ENCODE measurements at regions not wholly inside any gene's neighbourhood (a gene's known extent, or its start where the extent isn't known, plus 50 kb on each side); places are given as distances from the start of the nearest gene placed in this dataset.

- Histone ChIP-seq H3K27me3 (no peaks in the 10 kb centered on the region), H3K4me3 (ENCODE audit: low read depth in 1 of 2, low read length in 1 of 2) (no peak overlapping the region), H3K4me1 (ENCODE audit: control insufficient read depth in 1 of 2, insufficient read depth in 1 of 2, low read depth in 1 of 2, low read length in 1 of 2) (no peaks in the 10 kb centered on the region), H3K9me3 (no peaks in the 10 kb centered on the region), H3K36me3 (no peaks in the 10 kb centered on the region), H3K27ac (no peak overlapping the region)
- no peak for TF ChIP-seq CTCF (IDR thresholded peaks at IDR 0.05)
These were observed 179.9 kb upstream of the HS6ST1 start for GRCh38 chr2:128498589-128498988.

- no peak for TF ChIP-seq CTCF (IDR thresholded peaks at IDR 0.05)
- Histone ChIP-seq H3K27ac (no peak overlapping the region), H3K4me3 (ENCODE audit: low read depth in 1 of 2, low read length in 1 of 2) (no peak overlapping the region), H3K36me3 (no peaks in the 10 kb centered on the region), H3K9me3 (no peaks in the 10 kb centered on the region), H3K4me1 (ENCODE audit: control insufficient read depth in 1 of 2, insufficient read depth in 1 of 2, low read depth in 1 of 2, low read length in 1 of 2) (no peaks in the 10 kb centered on the region), H3K27me3 (no peaks in the 10 kb centered on the region)
These were observed 180.9 kb upstream of the HS6ST1 start for GRCh38 chr2:128499367-128500137.

- no peak overlapping the region for H3K4me3 ChIP-seq (ENCODE audit: low read depth in 1 of 2, low read length in 1 of 2)
- TF ChIP-seq CTCF (IDR thresholded peaks at IDR 0.05), result no peak
- no peaks in the 10 kb centered on the region for H3K27me3 ChIP-seq
- no peaks in the 10 kb centered on the region for H3K9me3 ChIP-seq
- H3K36me3 ChIP-seq, result no peaks in the 10 kb centered on the region
- no peak overlapping the region for H3K27ac ChIP-seq
- no peaks in the 10 kb centered on the region for H3K4me1 ChIP-seq (ENCODE audit: control insufficient read depth in 1 of 2, insufficient read depth in 1 of 2, low read depth in 1 of 2, low read length in 1 of 2)
These were observed 181.6 kb upstream of the HS6ST1 start for GRCh38 chr2:128500138-128500800.

GRCh38 chr2:128501006-128501690 is 182.5 kb upstream of the HS6ST1 start:
- H3K4me1 ChIP-seq (ENCODE audit: control insufficient read depth in 1 of 2, insufficient read depth in 1 of 2, low read depth in 1 of 2, low read length in 1 of 2), result no peaks in the 10 kb centered on the region
- H3K36me3 ChIP-seq, result no peaks in the 10 kb centered on the region
- H3K9me3 ChIP-seq, result no peaks in the 10 kb centered on the region
- H3K27ac ChIP-seq, result no peak overlapping the region
- H3K4me3 ChIP-seq (ENCODE audit: low read depth in 1 of 2, low read length in 1 of 2), result no peak overlapping the region
- no peaks in the 10 kb centered on the region for H3K27me3 ChIP-seq
- no peak for TF ChIP-seq CTCF (IDR thresholded peaks at IDR 0.05)

- Histone ChIP-seq H3K4me3 (ENCODE audit: low read depth in 1 of 2, low read length in 1 of 2) (no peak overlapping the region), H3K4me1 (ENCODE audit: control insufficient read depth in 1 of 2, insufficient read depth in 1 of 2, low read depth in 1 of 2, low read length in 1 of 2) (no peaks in the 10 kb centered on the region), H3K27me3 (no peaks in the 10 kb centered on the region), H3K9me3 (no peaks in the 10 kb centered on the region), H3K27ac (no peak overlapping the region), H3K36me3 (no peaks in the 10 kb centered on the region)
- no peak for TF ChIP-seq CTCF (IDR thresholded peaks at IDR 0.05)
These were observed 183.0 kb upstream of the HS6ST1 start for GRCh38 chr2:128501700-128502099.
